NT2/D1 (cell line): ENCODE measurements at regions not wholly inside any gene's neighbourhood (a gene's known extent, or its start where the extent isn't known, plus 50 kb on each side); places are given as distances from the start of the nearest gene placed in this dataset.

Experiments
- SUZ12 ChIP-seq: IDR thresholded peaks from 2 replicates; pipeline ENCODE4 v1.6.1; 2011; ENCODE audit not compliant: insufficient read length, insufficient read depth; ENCODE audit errors: extremely low read depth
- YY1 ChIP-seq: IDR thresholded peaks from 2 replicates; pipeline ENCODE4 v1.6.1; 2011; ENCODE audit not compliant: insufficient read length, insufficient read depth

DNA sequence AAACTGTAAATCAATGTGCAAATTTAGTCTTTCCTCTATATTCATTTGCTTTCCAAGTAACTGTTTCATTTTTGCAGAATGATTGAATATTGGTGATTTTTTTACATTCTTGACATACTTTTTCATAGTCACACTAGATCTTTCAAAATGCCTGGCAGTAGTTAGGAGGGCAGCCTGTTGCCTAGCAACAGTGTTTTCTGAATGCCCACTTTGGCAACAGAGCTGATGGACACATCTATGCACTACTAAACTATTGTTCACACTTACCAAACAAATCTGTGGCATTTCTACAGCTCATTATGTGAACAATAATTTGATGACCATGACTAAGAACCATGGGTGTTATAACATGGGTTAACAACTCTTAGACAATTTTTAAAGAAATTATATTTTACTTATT lies 438.0 kb upstream of the IMPG1 start:
- TF ChIP-seq SUZ12: no peak
- no peak for TF ChIP-seq YY1
